HL-60/S4 treated with phorbol 12-myristate 13-acetate at 8.2 ng/mL for 4 days and 3 days (cell line): ENCODE measurements at regions not wholly inside any gene's neighbourhood (a gene's known extent, or its start where the extent isn't known, plus 50 kb on each side); places are given as distances from the start of the nearest gene placed in this dataset.
"Not testable (repeated sequence)": the region's sequence is repeated elsewhere in the genome, so short reads cannot be mapped to it uniquely, and the experiment has no call there.

Experiments used
- in situ Hi-C: fragments of 300-500 bp; cut with MboI; formaldehyde crosslinking; loops from 2 replicates; pipeline ENCODE4 v1.15.0; 2022; ENCODE audit warnings: low sequenced_read_pairs

- in situ Hi-C loops = no loop called here
Observed at GRCh38 chr10:32143302-32143847, 87.2 kb upstream of the KIF5B start.

- in situ Hi-C loops = no loop called here
Observed at GRCh38 chr10:32142646-32143045, 86.4 kb upstream of the KIF5B start.

GRCh38 chr10:32141018-32141807, 85.0 kb upstream of the KIF5B start:
- in situ Hi-C loops = no loop called here

GRCh38 chr10:32140403-32140802, 84.2 kb upstream of the KIF5B start:
- in situ Hi-C loops = no loop called here

GRCh38 chr10:32139223-32140073, 83.2 kb upstream of the KIF5B start:
- in situ Hi-C loops = no loop called here

- in situ Hi-C loops = not testable (repeated sequence)
Observed at GRCh38 chr10:32136927-32137326, 80.7 kb upstream of the KIF5B start.

- in situ Hi-C loops = not testable (repeated sequence)
Observed at GRCh38 chr10:32135796-32136195, 79.6 kb upstream of the KIF5B start.

- in situ Hi-C loops = no loop called here
Observed at GRCh38 chr10:32132357-32132946, 76.2 kb upstream of the KIF5B start.

GRCh38 chr10:32131388-32131787, 75.2 kb upstream of the KIF5B start:
- in situ Hi-C loops = no loop called here

GRCh38 chr10:32130788-32131187, 74.6 kb upstream of the KIF5B start:
- in situ Hi-C loops = no loop called here

GRCh38 chr10:32125023-32125422, 68.8 kb upstream of the KIF5B start:
- in situ Hi-C loops = no loop called here

GRCh38 chr10:32123021-32123420, 66.8 kb upstream of the KIF5B start:
- in situ Hi-C loops = no loop called here

GRCh38 chr10:32121648-32122047, 65.4 kb upstream of the KIF5B start:
- in situ Hi-C loops = no loop called here

- in situ Hi-C loops = no loop called here
Observed at GRCh38 chr10:32120147-32120546, 63.9 kb upstream of the KIF5B start.

GRCh38 chr10:32114508-32114907, 58.3 kb upstream of the KIF5B start:
- in situ Hi-C loops = no loop called here

GRCh38 chr10:32112055-32112454, 55.8 kb upstream of the KIF5B start:
- in situ Hi-C loops = no loop called here

- in situ Hi-C loops = no loop called here
Observed at GRCh38 chr10:32111585-32111984, 55.4 kb upstream of the KIF5B start.

- in situ Hi-C loops = no loop called here
Observed at GRCh38 chr10:32110790-32111189, 54.6 kb upstream of the KIF5B start.

GRCh38 chr10:32109603-32110002, 53.4 kb upstream of the KIF5B start:
- in situ Hi-C loops = no loop called here
